SK-N-DZ (cell line): ENCODE measurements at regions not wholly inside any gene's neighbourhood (a gene's known extent, or its start where the extent isn't known, plus 50 kb on each side); places are given as distances from the start of the nearest gene placed in this dataset.

Experiments
- DNase-seq: peaks from one replicate; pipeline ENCODE4 v3.0.0-alpha.2; 2015; ENCODE audit warnings: low spot score
- small RNA-seq, 2 experiments: library from RNA; depleted of rRNA; stranded (forward); fragments of <200 nt; gene quantifications; one replicate each; pipeline ENCODE3, GENCODE V24; 2014

- no peak for DNase-seq
These were observed 85.6 kb upstream of the RASGEF1B start for GRCh38 chr4:81557306-81557705.

DNA sequence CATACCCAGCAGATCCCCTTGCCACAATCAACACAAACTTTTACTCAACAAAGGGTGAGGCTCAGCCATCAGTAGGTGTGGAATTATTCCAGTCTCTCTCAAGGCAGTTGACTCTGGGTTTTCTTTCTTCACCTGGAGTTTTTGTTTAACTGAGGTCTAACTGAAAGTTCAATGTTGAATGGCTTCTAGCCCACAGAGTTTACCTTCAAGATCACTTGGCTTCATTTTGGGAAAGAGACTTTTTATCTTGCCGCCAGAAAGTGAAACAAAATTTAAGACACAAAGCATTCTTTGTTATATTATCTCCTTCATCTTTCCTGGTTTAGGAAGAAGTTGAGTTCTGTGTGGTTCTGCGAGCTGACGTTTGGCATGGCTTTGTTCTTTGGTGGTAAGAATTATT, 83.8 kb upstream of the RASGEF1B start:
- DNase-seq, result no peak

DNA sequence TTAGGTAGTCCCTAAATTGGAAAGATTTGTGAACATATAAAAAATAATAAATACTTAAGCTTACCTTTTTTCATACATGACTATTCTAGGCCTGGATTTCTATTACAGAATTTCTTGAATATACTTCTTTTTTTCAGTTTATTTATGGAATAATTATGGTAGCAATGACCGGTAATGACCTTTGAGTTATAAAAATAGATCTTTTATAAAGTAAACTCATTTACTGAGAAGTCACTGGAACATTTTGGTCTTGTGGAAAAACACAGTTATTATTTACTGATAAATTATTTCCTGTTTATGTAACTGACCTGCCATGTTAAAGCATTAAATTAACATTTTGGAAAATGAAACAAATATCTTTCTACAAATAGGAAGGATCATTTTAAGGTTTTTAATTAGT, 80.4 kb upstream of the RASGEF1B start:
- DNase-seq, result no peak

DNA sequence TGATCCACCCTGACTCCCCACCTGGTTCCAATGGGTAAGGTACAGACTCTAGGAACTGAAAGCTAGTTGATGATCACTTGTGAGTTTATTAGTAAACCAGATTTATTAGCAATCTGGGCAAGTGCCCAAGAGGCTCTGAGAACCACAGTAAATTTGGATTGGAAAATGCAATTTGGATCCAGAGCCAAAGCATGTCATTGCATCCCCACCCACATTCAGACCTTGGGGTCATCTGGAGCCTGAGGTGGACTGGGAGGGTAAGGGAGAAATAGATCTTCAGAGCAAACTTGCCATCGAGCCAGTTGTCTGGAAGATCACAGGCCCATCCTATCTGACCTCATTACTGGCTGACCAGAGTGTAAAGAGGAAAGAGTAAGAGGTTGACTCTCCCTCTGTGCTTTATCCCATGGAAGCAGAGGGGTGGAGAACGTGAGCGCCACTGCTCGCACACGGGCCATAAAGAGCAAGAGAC, 78.7 kb upstream of the RASGEF1B start:
- DNase-seq, result no peak

- DNase-seq, result no peak
These were observed 78.3 kb upstream of the RASGEF1B start for GRCh38 chr4:81549984-81550383.

GRCh38 chr4:81546777-81547176, 75.1 kb upstream of the RASGEF1B start:
- no peak for DNase-seq

GRCh38 chr4:81541161-81541945, 69.6 kb upstream of the RASGEF1B start:
- no peak for DNase-seq

DNA sequence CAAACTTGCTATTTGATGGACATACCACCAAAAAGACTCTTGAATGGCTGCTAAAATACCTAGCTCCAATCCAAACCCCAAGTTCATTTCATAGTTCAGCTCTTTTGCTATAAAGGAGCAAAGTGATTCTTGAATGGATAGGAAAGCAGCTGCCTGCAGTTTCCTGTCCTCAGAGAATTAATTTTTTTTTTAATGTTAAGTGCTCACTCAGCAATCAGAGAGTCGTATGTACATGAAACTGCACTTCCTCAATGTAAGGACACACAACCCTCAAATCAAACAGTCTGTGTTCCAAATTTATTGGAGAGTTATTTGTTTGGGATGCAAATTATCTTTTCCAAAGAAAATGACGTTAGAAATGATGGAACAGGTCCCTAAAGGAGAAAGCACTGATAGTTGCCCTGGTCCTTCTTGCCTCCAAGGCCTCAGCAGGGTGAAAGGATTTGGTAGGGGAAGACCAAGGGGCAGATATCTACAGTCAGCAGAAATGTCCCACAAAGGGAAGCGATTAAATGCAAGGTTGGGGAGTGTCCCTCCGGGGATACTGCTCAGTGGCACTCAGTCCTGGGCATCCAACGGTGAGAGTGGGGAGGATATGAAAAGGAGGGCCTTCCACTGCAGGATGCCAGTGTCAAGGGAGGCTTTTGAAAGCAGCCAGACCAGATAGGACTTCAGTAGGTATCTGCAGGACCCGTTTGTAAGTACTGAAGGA, 67.2 kb upstream of the RASGEF1B start:
- no peak for DNase-seq

- no peak for DNase-seq
These were observed 59.7 kb upstream of the RASGEF1B start for GRCh38 chr4:81531410-81531809.

- DNase-seq, result no peak
These were observed 57.3 kb upstream of the RASGEF1B start for GRCh38 chr4:81528979-81529378.

- no peak for DNase-seq
These were observed 56.5 kb upstream of the RASGEF1B start for GRCh38 chr4:81528200-81528599.

GRCh38 chr4:81527709-81528108, 56.0 kb upstream of the RASGEF1B start:
- no peak for DNase-seq

DNA sequence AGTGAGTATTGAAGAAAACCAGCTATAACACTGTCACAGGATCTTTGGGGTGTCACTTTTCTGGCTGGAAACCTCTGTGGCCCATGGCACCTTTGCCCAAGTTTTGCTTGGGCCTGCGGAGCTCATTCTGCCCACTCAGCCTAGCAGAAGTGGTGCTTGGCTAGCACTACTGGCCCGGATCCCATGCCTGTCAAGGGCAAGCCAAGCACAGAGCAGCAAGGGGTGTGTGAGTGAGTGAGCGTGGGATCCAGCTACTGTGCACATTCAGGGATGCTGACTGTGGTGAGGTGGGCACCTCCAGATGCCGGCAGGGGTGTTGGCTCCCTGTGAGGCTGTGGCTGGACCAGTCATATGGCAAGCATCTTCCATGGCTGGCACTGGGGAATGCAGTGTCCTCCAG, 55.4 kb upstream of the RASGEF1B start:
- no peak for DNase-seq

DNA sequence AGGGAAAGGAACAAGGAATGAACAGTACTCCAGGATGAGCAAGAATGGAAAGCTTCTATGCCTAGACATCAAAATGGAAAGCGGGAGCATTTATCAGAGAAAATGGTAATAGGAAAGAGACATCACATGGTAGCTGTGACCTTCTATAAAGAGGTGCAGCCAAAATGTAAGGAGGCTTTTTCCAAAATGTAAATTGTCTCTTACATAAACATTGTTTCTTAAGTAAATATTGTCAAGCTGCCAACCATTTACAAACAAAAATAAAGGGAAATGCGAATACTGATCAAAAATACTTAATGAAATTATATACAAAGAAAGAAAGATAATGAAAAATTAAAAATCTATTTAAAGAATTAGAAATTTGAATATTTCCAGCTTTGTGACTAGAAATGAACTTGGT, 55.0 kb upstream of the RASGEF1B start:
- DNase-seq, result no peak

DNA sequence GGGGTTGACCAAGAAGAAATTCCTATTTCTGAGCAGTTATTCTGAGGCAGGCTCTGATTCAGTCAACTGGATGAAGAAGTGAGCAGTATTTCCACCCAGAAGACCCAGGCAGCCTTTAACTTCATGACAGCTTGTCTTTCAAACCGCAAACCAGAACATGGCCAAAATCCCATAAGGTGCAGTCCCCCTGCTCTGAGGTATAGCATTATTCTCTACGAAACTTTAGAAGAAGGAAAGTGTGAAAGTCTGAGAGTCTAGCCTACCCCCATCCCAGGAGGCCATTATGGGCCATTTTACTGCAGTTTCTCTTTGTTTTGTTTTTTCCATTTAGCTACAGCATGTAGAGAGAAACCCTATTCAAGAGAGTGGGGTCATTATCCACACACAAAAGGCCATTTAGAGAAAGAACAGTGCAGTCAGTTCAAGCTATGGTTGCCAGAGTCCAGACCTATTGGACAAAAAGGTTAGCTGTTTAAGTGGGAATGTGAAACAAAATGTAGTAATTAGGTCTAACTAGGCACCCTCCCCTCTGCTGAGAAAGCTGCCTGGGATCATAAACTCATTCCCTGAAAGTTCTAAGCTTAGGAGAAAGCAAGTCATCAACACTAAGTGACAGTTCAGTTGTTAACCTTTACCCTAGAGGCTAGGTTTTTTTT, 52.1 kb upstream of the RASGEF1B start:
- DNase-seq, result no peak

GRCh38 chr4:81522711-81523110, 51.0 kb upstream of the RASGEF1B start:
- DNase-seq, result no peak

DNA sequence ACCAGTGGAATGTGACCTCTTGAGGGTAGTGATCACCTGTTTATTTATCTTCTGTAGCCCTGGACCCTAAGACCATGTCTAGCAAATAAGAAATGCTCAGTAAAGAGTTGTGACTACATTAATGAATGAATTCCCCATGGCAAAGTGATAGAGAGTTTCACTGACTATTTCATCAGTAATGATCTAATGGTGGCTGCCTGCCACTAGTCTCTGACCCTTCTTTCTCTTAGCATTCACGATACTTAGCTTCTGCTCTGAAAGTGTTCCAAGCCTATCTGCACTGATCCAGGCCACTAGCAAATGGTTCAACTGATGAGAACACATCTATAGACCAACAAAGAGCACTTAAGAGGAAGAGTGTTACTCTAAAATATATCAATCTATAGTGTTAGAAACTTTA, 50.0 kb upstream of the RASGEF1B start:
- DNase-seq, result no peak

Small RNA genes in the stretch of these regions (small RNA-seq; reads per million reads assigned to genes)
- gene RF00322, result 0 reads per million in 2 experiments
- gene RNU6-499P, result 0 reads per million in 2 experiments
